H1 (cell line): ENCODE measurements at regions not wholly inside any gene's neighbourhood (a gene's known extent, or its start where the extent isn't known, plus 50 kb on each side); places are given as distances from the start of the nearest gene placed in this dataset.

Experiments
- BACH1 ChIP-seq: IDR thresholded peaks from 2 replicates; pipeline ENCODE4 v1.6.1; 2012; ENCODE audit warnings: low read length, improper control_type of control experiment
- CHD7 ChIP-seq: fragments of 300-600 bp; sonication (generic); IDR thresholded peaks from 2 replicates; pipeline ENCODE4 v1.7.1; 2012; ENCODE audit warnings: low read length, moderate library complexity, mild to moderate bottlenecking, inconsistent platforms; ENCODE audit not compliant: insufficient replicate concordance
- FOSL1 ChIP-seq: IDR thresholded peaks from 2 replicates; pipeline ENCODE4 v1.6.1; 2011; ENCODE audit warnings: mild to moderate bottlenecking, low read depth, low read length, moderate library complexity; ENCODE audit not compliant: insufficient read depth
- KDM5A ChIP-seq: fragments of 200-600 bp; IDR thresholded peaks from 2 replicates; pipeline ENCODE4 v1.7.1; 2012; ENCODE audit warnings: mild to moderate bottlenecking, low read length, inconsistent platforms, mixed read lengths
- RXRA ChIP-seq: IDR thresholded peaks from 2 replicates; pipeline ENCODE4 v1.6.1; 2011; ENCODE audit warnings: low read depth, mild to moderate bottlenecking, low read length, moderate library complexity; ENCODE audit not compliant: insufficient read depth
- TAF7 ChIP-seq: optimal IDR thresholded peaks from 2 replicates; pipeline ENCODE3; 2011; ENCODE audit warnings: low read depth, mild to moderate bottlenecking, inconsistent platforms, low read length, moderate library complexity, borderline replicate concordance

GRCh38 chr5:34542818-34543217, 113.3 kb upstream of the RAI14 start (continued):
- TF ChIP-seq CHD7: no peak
- no peak for TF ChIP-seq RXRA
- no peak for TF ChIP-seq FOSL1
- no peak for TF ChIP-seq KDM5A
- TF ChIP-seq TAF7: no peak
- no peak for TF ChIP-seq BACH1
- TF ChIP-seq, all 59 proteins: peak for 0
